ENCODE measurements at regions not wholly inside any gene's neighbourhood (a gene's known extent, or its start where the extent isn't known, plus 50 kb on each side); places are given as distances from the start of the nearest gene placed in this dataset.

DNA sequence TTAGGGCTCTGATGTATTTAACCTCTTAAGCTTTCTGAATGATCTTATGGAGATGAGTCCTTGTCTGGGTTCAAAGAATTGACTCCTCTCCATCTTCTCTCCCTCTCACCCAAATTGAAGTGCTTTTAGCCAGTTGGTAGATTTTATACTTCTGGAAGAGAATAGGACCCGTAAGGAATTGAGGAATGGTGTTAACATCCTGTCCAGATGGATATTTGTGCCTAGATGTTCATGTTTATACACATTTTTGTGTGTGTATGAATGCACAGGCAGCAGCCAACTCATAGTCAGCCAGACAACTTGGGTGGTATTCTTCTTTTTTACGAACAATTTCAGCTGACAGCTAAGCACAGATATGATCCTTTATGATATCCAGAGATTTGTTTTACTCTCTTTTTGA, 449.6 kb upstream of the RGS6 start:
- H4K91ac ChIP-seq (ENCODE audit: low read depth, low read length) = no peak overlapping the region
- no peak overlapping the region for H2AK5ac ChIP-seq (ENCODE audit: low read length)
- no peaks in the 10 kb centered on the region for H3K4me1 ChIP-seq (ENCODE audit: control insufficient read depth in 1 of 2, insufficient read depth in 2 of 2, low read length in 2 of 2)
- no CpG with 5 or more reads among the region's 2 CpGs for WGBS (ENCODE audit: extremely low coverage, insufficient coverage, insufficient read length)
- H3K79me2 ChIP-seq (ENCODE audit: control insufficient read depth, insufficient read depth, low read length, poor library complexity) = no peaks in the 10 kb centered on the region
- H2BK12ac ChIP-seq (ENCODE audit: low read length) = no peak overlapping the region
- H3K4me3 ChIP-seq (ENCODE audit: low read depth, low read length) = no peak overlapping the region
- no peaks in the 10 kb centered on the region for H3K9me3 ChIP-seq (ENCODE audit: insufficient read depth, low read depth, low read length)
- no peak overlapping the region for H4K8ac ChIP-seq (ENCODE audit: low read depth, low read length)
- H2AFZ ChIP-seq (ENCODE audit: insufficient read depth, low read length, poor library complexity) = no peak overlapping the region
- no peak overlapping the region for H2BK120ac ChIP-seq (ENCODE audit: insufficient read depth, low read length, poor library complexity)
- H3K14ac ChIP-seq (ENCODE audit: low read length) = no peak overlapping the region
- H3K79me1 ChIP-seq (ENCODE audit: low read length) = no peaks in the 10 kb centered on the region
- H3K36me3 ChIP-seq (ENCODE audit: control insufficient read depth in 1 of 2, insufficient read depth in 2 of 2, low read length in 2 of 2) = no peaks in the 10 kb centered on the region
- no peak overlapping the region for H3K23ac ChIP-seq (ENCODE audit: low read length)
- no peak for DNase-seq
- no peaks in the 10 kb centered on the region for H3K27me3 ChIP-seq (ENCODE audit: insufficient read depth, low read length)
- no peak overlapping the region for H3K4me2 ChIP-seq (ENCODE audit: low read length)
- no peak overlapping the region for H4K12ac ChIP-seq (ENCODE audit: low read depth, low read length)
- H3K18ac ChIP-seq (ENCODE audit: low read length) = no peak overlapping the region
- H2BK5ac ChIP-seq (ENCODE audit: low read depth, low read length, poor library complexity) = no peak overlapping the region
- H3K4ac ChIP-seq (ENCODE audit: low read depth, low read length) = no peak overlapping the region
- H3K27ac ChIP-seq (ENCODE audit: low read depth, low read length) = no peak overlapping the region
- no peak overlapping the region for H3K9ac ChIP-seq (ENCODE audit: low read length)

DNA sequence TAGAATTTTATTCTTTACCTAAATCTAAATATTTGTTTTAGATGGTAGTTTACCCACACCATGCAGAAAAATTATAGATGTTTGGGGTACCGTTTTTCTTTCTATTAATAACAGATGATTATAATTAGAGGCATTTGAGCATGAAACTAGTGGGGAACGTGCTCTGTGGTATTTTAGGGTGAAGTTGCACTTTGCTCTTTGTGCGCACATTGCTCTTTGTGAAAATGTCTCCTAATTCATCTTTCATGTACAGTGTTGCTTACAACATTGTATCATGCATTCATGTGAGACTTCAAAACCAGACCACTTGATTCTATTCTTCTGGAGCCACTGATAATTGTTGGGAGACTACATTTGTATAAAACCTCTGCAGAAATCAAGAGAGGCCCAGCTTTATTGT, 449.1 kb upstream of the RGS6 start:
- Histone ChIP-seq H3K79me2 (ENCODE audit: control insufficient read depth, insufficient read depth, low read length, poor library complexity) (peaks cover 2% of the 10 kb centered on the region), H4K12ac (ENCODE audit: low read depth, low read length) (no peak overlapping the region), H3K9me3 (ENCODE audit: insufficient read depth, low read depth, low read length) (no peaks in the 10 kb centered on the region), H2BK12ac (ENCODE audit: low read length) (no peak overlapping the region), H3K4me1 (ENCODE audit: control insufficient read depth in 1 of 2, insufficient read depth in 2 of 2, low read length in 2 of 2) (no peaks in the 10 kb centered on the region), H3K36me3 (ENCODE audit: control insufficient read depth in 1 of 2, insufficient read depth in 2 of 2, low read length in 2 of 2) (no peaks in the 10 kb centered on the region), H3K27ac (ENCODE audit: low read depth, low read length) (no peak overlapping the region), H2AK5ac (ENCODE audit: low read length) (no peak overlapping the region), H2BK120ac (ENCODE audit: insufficient read depth, low read length, poor library complexity) (no peak overlapping the region), H2AFZ (ENCODE audit: insufficient read depth, low read length, poor library complexity) (no peak overlapping the region), H3K27me3 (ENCODE audit: insufficient read depth, low read length) (no peaks in the 10 kb centered on the region), H3K9ac (ENCODE audit: low read length) (no peak overlapping the region), H2BK5ac (ENCODE audit: low read depth, low read length, poor library complexity) (no peak overlapping the region), H3K14ac (ENCODE audit: low read length) (no peak overlapping the region), H3K79me1 (ENCODE audit: low read length) (no peaks in the 10 kb centered on the region), H4K91ac (ENCODE audit: low read depth, low read length) (no peak overlapping the region), H3K4ac (ENCODE audit: low read depth, low read length) (no peak overlapping the region), H3K4me3 (ENCODE audit: low read depth, low read length) (no peak overlapping the region), H4K8ac (ENCODE audit: low read depth, low read length) (no peak overlapping the region), H3K23ac (ENCODE audit: low read length) (no peak overlapping the region), H3K4me2 (ENCODE audit: low read length) (no peak overlapping the region), H3K18ac (ENCODE audit: low read length) (no peak overlapping the region)
- WGBS (ENCODE audit: extremely low coverage, insufficient coverage, insufficient read length) = no CpG with 5 or more reads among the region's 3 CpGs
- DNase-seq = no peak

DNA sequence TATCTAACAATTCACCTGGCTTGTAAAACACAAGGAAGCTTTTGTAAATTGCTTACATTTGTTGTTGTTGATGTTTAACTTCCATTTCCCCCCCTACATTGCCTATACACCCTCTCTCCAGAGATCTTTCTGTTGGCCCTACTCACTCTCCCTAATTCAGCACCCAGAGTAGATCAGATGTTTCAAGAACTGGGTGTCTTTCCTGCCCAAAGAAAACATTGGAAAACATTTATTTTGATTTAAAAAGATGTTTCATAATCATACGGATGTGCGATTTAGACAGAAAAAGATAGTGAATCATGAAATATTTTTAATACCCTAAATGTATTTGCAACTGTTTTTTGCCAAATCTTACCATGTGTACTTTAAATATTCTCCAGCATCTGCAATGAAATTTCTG, 446.4 kb upstream of the RGS6 start:
- Histone ChIP-seq H3K9ac (ENCODE audit: low read length) (no peak overlapping the region), H3K9me3 (ENCODE audit: insufficient read depth, low read depth, low read length) (no peaks in the 10 kb centered on the region), H3K27me3 (ENCODE audit: insufficient read depth, low read length) (no peaks in the 10 kb centered on the region), H3K23ac (ENCODE audit: low read length) (no peak overlapping the region), H3K79me2 (ENCODE audit: control insufficient read depth, insufficient read depth, low read length, poor library complexity) (peaks cover 2% of the 10 kb centered on the region), H3K36me3 (ENCODE audit: control insufficient read depth in 1 of 2, insufficient read depth in 2 of 2, low read length in 2 of 2) (no peaks in the 10 kb centered on the region), H2BK12ac (ENCODE audit: low read length) (no peak overlapping the region), H2BK120ac (ENCODE audit: insufficient read depth, low read length, poor library complexity) (no peak overlapping the region), H2AK5ac (ENCODE audit: low read length) (no peak overlapping the region), H3K79me1 (ENCODE audit: low read length) (no peaks in the 10 kb centered on the region), H3K4ac (ENCODE audit: low read depth, low read length) (no peak overlapping the region), H2AFZ (ENCODE audit: insufficient read depth, low read length, poor library complexity) (no peak overlapping the region), H4K8ac (ENCODE audit: low read depth, low read length) (no peak overlapping the region), H3K18ac (ENCODE audit: low read length) (no peak overlapping the region), H3K4me1 (ENCODE audit: control insufficient read depth in 1 of 2, insufficient read depth in 2 of 2, low read length in 2 of 2) (peaks cover 0 to 2% of the 10 kb centered on the region in 2 experiments), H2BK5ac (ENCODE audit: low read depth, low read length, poor library complexity) (no peak overlapping the region), H3K27ac (ENCODE audit: low read depth, low read length) (no peak overlapping the region), H3K4me3 (ENCODE audit: low read depth, low read length) (no peak overlapping the region), H3K14ac (ENCODE audit: low read length) (no peak overlapping the region), H4K91ac (ENCODE audit: low read depth, low read length) (no peak overlapping the region), H3K4me2 (ENCODE audit: low read length) (no peak overlapping the region), H4K12ac (ENCODE audit: low read depth, low read length) (no peak overlapping the region)
- no peak for DNase-seq
- whole genome bisulfite sequencing (ENCODE audit: extremely low coverage, insufficient coverage, insufficient read length) = no CpG with 5 or more reads among the region's 2 CpGs

DNA sequence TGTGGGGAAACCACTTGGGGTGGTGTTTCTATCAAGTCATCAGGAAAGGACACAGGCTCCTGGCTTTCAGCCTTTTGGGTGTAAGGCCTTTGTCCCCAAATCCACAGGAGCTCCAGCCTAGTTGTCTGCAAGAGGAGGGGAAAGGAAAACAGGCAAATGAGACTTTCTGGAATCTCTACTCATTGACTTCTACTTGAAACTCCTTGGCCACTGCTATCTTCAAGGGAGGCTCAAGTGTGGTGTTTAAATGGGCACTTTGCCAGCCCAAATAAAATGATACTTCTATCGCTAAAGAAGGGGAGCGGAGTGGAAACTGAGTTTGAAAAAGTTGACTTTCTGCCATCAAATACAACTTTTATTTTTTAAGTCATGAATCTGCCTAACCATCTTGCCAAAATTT, 445.9 kb upstream of the RGS6 start:
- Histone ChIP-seq H3K4me1 (ENCODE audit: control insufficient read depth in 1 of 2, insufficient read depth in 2 of 2, low read length in 2 of 2) (peaks cover 0 to 2% of the 10 kb centered on the region in 2 experiments), H3K4me2 (ENCODE audit: low read length) (no peak overlapping the region), H3K4me3 (ENCODE audit: low read depth, low read length) (no peak overlapping the region), H3K27ac (ENCODE audit: low read depth, low read length) (no peak overlapping the region), H3K79me1 (ENCODE audit: low read length) (no peaks in the 10 kb centered on the region), H3K36me3 (ENCODE audit: control insufficient read depth in 1 of 2, insufficient read depth in 2 of 2, low read length in 2 of 2) (no peaks in the 10 kb centered on the region), H2AFZ (ENCODE audit: insufficient read depth, low read length, poor library complexity) (no peak overlapping the region), H4K8ac (ENCODE audit: low read depth, low read length) (no peak overlapping the region), H3K14ac (ENCODE audit: low read length) (no peak overlapping the region), H3K18ac (ENCODE audit: low read length) (no peak overlapping the region), H2AK5ac (ENCODE audit: low read length) (no peak overlapping the region), H2BK12ac (ENCODE audit: low read length) (no peak overlapping the region), H3K9me3 (ENCODE audit: insufficient read depth, low read depth, low read length) (no peaks in the 10 kb centered on the region), H4K12ac (ENCODE audit: low read depth, low read length) (no peak overlapping the region), H3K9ac (ENCODE audit: low read length) (no peak overlapping the region), H2BK5ac (ENCODE audit: low read depth, low read length, poor library complexity) (peak overlapping the region; percentile 37), H4K91ac (ENCODE audit: low read depth, low read length) (no peak overlapping the region), H3K23ac (ENCODE audit: low read length) (no peak overlapping the region), H3K27me3 (ENCODE audit: insufficient read depth, low read length) (no peaks in the 10 kb centered on the region), H2BK120ac (ENCODE audit: insufficient read depth, low read length, poor library complexity) (no peak overlapping the region), H3K4ac (ENCODE audit: low read depth, low read length) (no peak overlapping the region), H3K79me2 (ENCODE audit: control insufficient read depth, insufficient read depth, low read length, poor library complexity) (peaks cover 2% of the 10 kb centered on the region)
- DNase-seq = no peak
- WGBS (ENCODE audit: extremely low coverage, insufficient coverage, insufficient read length) = no CpG with 5 or more reads among the region's 2 CpGs
